Epidermal melanocyte (primary cell): ENCODE measurements at regions not wholly inside any gene's neighbourhood (a gene's known extent, or its start where the extent isn't known, plus 50 kb on each side); places are given as distances from the start of the nearest gene placed in this dataset.
"Not testable (repeated sequence)": the region's sequence is repeated elsewhere in the genome, so short reads cannot be mapped to it uniquely, and the experiment has no call there.

ENCODE experiments used
- DNase-seq: peaks from one replicate; pipeline ENCODE4 v3.0.0; 2011; ENCODE audit warnings: low spot score; ENCODE audit not compliant: insufficient read length

GRCh38 chr1:190957565-190957964 lies 479.9 kb upstream of the BRINP3 start:
- DNase-seq: no peak

DNA sequence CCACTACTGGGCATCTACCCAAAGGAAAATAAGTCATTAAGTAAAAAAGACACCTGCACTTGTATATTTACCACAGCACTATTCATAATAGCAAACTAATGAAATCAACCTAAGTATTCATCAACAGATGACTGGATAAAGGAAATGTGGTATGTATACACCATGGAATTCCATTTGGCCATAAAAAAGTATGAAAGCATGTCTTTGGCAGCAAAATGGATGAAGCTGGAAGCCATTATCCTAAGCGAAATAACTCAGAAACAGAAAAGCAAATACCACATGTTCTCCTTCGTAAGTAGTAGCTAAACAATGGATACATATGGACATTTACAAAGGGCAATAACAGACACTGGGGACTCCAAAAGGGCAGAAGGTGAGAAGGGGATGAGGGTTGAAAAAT lies 485.7 kb upstream of the BRINP3 start:
- no peak for DNase-seq

GRCh38 chr1:190975827-190976226 lies 498.2 kb upstream of the BRINP3 start:
- no peak for DNase-seq

DNA sequence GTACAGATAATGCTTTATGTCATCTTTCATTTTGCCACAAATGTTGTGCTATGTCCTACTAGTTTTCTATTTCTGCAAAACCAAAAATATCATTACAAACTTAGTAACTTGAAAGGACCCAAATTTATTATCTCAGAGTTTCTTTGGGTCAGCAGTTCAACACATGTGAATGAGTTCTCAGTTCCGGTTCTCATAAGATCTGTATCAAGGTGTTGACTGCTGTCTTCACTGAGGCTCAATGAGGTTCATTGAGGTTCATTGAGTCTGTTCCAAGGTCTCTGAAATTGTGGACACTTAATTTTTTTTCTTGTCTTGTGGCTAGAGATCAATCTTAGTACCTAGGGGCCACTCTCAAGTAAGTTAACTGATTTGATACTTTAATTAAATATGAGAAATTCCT lies 525.1 kb upstream of the BRINP3 start:
- no peak for DNase-seq

DNA sequence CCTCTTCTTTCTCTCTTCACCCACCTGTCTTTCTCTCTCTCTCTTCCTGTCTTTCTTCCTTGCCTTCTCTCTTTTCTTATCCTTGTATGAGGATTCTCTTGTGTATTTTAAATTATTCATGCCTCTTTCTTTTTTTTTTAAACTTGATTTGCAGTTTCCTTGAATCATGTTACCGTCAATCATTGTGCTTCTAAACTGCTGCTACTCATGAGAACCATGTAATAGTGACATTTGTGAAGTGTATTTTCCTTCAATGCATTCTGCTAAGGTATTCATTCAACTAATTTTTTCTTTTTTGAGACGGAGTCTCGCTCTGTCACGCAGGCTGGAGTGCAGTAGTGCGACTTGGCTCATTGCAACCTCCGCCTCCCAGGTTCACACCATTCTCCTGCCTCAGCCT lies 539.1 kb upstream of the BRINP3 start:
- no peak for DNase-seq

DNA sequence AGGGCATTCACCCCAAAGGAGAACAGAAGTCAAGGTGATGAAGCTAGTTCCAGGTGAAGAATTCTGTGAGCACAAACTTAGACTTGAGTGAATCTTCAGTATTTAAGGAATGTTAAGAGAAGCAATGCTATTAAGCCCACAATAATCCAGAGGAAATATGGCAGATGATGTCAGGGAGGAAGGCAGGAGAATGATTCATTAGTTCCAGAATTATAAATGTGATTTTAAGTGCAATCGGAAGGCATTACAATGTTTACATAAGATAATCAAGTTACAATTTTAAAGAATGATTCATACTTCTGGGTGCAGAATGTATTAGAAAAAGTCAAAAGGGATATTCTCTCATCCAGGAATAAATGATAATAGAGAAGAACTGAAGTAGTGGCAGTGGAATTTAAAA lies 545.2 kb upstream of the BRINP3 start:
- no peak for DNase-seq

GRCh38 chr1:191025896-191026642 lies 548.4 kb upstream of the BRINP3 start:
- DNase-seq: no peak

DNA sequence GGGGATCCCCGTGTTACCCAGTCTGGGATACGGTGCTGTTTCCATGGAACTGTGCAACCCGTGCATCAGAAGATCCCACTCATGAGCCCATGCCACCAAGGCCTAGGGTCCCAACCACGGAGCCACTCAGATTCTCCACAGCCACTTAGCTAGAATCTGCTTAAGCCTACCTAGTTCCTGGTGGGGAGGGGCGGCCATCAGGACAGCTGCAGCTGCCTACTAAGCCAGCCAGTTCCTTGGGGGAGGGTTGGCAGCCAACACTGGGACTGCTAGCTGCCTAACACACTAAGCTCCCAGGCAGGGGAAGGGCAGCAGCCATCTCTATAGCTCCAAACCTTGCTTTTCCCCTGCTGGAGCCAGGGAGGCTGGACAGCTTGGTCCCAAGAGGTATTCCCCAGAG lies 549.2 kb upstream of the BRINP3 start:
- no peak for DNase-seq

- no peak for DNase-seq
These were observed 556.5 kb upstream of the BRINP3 start for GRCh38 chr1:191034132-191034531.

DNA sequence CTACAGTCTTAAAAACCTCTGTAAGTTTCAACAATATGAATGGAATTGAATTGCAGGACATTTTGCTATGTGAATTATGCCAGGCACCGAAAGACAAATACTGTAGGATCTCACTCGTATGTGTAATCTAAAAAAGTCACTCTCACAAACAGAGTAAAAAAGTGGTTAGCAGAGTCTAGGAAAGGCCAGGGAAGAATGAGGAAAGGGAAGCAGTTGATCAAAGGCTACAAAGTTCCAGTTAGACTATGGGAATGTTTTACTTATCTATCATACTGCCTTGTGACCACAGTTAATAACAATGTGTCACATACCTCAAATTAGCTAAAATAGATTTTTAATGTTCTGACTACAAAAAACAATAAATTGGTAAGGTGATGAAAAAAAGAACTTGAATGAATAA lies 565.4 kb upstream of the BRINP3 start:
- no peak for DNase-seq

GRCh38 chr1:191049781-191050180 lies 572.1 kb upstream of the BRINP3 start:
- DNase-seq: no peak

DNA sequence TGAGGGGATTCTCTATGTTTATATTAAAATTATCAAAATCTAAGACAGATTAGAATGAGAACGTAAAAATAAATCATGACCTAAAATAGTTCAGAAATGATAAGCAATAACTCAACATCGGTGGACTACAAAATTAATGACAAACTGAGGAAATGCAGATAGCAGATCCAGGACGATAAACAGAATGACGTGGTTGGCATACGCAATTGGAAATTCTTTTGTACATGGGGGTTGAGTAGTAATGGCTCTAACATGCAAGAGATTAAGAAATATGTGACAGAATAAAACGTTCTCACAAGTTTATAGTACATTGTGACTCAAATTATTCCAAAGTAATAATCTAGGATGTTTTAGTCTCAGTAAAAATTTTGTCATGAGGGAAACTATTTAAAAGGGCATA lies 575.2 kb upstream of the BRINP3 start:
- no peak for DNase-seq

DNA sequence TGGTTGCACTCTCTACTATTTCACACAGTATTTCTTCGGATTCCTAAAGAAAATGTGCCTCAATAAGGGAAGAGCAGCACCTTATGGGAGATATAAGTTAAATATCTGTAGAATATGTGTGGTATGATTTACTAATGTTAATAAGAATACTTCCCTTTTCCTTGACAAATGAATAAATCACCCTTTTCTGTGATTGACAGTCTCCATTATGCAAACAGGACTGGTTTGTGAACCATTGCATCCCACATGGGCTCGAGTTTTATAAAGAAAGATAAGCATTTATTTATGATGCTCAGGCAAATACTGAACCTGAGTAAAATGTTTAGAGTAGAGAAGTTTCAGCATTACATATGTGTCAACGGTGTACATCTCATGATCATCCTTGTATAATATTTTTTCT lies 587.7 kb upstream of the BRINP3 start:
- no peak for DNase-seq

DNA sequence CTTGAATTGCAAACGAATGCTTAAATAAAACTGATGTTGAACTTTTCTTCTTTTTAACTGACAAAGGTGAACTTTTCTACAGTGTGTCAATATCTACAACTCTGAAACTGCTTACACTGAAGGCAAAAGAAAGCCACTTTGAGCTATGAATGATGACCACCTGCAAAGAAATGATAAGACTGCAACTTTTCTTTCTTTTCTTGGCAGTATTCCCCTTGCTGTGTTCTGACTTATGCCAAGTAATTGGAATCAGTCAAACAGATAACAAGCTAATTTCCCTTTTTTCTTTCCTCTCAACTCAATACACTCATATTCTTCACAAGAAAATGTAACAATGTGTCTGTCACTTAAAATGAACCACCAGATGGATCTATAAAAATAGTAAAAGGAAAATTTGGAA lies 588.1 kb upstream of the BRINP3 start:
- DNase-seq: no peak

DNA sequence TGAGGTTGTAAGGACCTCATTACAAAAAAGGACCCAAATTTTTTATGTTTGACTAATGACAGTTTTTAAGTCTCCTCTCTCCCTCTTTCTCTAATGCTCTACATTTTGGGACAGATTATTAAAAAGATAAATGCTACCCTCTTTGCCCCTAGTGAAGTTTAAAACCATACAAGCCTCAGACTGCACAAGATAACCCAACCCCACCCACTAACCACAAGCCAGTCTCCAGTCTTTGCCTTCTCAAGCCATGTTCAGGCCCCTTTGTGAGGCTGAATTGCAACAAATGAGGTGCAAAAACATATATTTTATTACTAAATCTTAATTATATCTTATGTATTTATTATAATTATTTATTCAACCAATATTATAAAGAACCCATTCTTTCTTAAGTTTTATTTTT lies 597.2 kb upstream of the BRINP3 start:
- DNase-seq: no peak

- not testable (repeated sequence) for DNase-seq
These were observed 605.4 kb upstream of the BRINP3 start for GRCh38 chr1:191083090-191083489.

- DNase-seq: no peak
These were observed 607.5 kb upstream of the BRINP3 start for GRCh38 chr1:191085121-191085520.

DNA sequence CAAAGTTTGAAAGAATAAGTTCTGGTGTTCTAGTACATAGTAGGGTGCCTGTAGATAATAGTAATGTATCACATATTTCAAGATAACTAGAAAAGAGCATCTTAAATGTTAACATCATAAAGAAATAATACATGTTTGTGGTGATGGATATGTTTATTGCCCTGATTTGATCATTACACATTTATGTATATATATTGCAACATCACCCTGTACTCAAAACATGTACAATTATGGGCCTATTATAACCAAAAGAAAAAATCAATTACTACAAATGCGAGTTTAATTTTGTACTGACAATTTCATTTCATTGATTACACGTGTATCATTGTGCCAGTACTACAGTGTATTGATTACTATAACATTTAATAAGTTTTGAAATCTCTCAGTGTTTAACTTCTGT lies 609.2 kb upstream of the BRINP3 start:
- DNase-seq: no peak

DNA sequence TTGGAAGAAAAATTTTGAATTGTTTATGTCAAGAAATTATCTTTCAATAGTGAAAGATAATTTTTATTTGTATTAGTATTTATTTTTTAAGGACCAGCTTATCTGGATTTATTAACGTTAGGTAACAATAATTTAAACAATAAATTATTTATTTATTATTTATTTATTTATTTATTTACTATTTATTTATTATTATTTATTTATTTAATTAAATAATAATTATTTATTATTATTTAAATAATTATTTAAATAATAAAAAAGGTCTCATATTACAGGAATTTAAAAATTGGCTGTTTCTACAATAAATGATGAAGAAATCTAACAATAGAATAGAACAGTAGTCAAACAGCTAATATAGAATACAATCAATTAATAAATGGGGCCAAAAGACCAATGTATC lies 618.7 kb upstream of the BRINP3 start:
- no peak for DNase-seq

- DNase-seq: no peak
These were observed 622.0 kb upstream of the BRINP3 start for GRCh38 chr1:191099696-191100095.

GRCh38 chr1:191101960-191102359 lies 624.3 kb upstream of the BRINP3 start:
- no peak for DNase-seq

DNA sequence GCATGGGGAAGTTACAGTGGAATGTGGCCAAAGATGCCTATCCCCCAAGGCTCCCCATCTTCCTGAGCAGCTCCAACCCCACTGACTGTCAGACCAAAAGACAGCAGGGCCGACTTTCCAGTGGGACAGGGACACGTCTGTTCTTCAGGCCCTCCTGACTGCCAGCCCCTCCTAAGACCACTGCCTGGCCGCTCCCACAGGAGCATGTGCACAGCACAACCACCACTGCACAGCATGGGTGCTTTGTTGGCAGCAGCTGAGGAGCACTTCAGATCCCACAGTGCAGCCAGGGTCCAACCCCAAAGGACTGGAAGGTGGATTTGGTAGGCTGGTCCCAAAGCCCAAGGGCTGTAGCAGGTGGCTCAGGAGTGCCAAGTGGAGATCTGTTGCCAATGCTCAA lies 648.3 kb upstream of the BRINP3 start:
- no peak for DNase-seq

DNA sequence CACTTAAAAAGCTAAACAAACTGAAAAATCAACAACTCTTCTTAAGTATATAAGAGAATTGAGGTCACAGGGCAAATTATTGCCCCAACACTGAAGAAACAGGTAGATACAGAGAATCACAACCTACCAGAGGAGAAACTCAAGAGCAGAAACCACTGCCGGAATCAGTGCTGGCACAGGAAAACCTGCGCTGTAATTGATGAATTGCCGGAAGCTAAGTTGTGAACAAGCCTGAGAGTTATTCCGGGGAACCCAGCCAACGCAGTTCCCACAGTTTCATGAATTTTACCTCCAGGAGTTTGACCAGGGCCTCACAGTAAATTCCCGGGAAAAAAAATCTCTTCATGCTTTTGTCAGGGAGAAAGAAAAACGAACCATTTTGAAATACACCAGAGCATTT lies 657.1 kb upstream of the BRINP3 start:
- DNase-seq: no peak

DNA sequence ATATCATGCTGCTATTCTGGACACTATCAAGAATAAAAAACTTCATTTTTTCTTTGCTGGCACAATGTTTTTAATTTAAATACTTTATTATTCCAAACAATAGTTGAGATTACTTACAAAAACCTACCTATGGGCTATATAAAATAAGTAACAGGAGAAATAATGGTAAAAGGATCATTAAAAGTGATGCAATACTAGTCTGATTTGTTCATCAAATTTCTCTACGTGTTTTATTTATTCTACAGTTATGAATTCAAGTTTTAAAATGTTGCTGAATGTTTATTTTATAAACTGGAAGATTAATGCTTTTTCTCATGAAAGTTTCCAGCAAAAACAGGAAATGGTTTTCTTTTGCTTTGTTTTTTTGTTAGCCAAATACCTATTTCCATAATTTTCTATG lies 662.4 kb upstream of the BRINP3 start:
- no peak for DNase-seq
